Esophagus muscularis mucosa (tissue), 3 donors: ENCODE measurements at regions not wholly inside any gene's neighbourhood (a gene's known extent, or its start where the extent isn't known, plus 50 kb on each side); places are given as distances from the start of the nearest gene placed in this dataset.
"Not testable (repeated sequence)": the region's sequence is repeated elsewhere in the genome, so short reads cannot be mapped to it uniquely, and the experiment has no call there.

Experiments used
- POLR2A ChIP-seq: fragments of 450-650 bp; IDR thresholded peaks from one replicate; pipeline ENCODE4 v1.6.1; 2017; ENCODE audit warnings: antibody characterized with exemption, moderate library complexity, mild to moderate bottlenecking, low read depth
- TF ChIP-seq, protein P1 (sequence below), 3 experiments: fragments of 200-600 bp in 2 of 3; fragments of 450-650 bp in 1 of 3; sonication (generic) in 2 of 3; IDR thresholded peaks; one replicate each; pipeline ENCODE4 v1.5.1; 2017 to 2019; ENCODE audit warnings: antibody characterized with exemption in 3 of 3, mild to moderate bottlenecking in 2 of 3, moderate library complexity in 1 of 3

GRCh38 chr15:21283210-21283609 lies 157.1 kb downstream of the POTEB3 start:
- TF ChIP-seq POLR2A, result not testable (repeated sequence)
- TF ChIP-seq, protein P1, sequence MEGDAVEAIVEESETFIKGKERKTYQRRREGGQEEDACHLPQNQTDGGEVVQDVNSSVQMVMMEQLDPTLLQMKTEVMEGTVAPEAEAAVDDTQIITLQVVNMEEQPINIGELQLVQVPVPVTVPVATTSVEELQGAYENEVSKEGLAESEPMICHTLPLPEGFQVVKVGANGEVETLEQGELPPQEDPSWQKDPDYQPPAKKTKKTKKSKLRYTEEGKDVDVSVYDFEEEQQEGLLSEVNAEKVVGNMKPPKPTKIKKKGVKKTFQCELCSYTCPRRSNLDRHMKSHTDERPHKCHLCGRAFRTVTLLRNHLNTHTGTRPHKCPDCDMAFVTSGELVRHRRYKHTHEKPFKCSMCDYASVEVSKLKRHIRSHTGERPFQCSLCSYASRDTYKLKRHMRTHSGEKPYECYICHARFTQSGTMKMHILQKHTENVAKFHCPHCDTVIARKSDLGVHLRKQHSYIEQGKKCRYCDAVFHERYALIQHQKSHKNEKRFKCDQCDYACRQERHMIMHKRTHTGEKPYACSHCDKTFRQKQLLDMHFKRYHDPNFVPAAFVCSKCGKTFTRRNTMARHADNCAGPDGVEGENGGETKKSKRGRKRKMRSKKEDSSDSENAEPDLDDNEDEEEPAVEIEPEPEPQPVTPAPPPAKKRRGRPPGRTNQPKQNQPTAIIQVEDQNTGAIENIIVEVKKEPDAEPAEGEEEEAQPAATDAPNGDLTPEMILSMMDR (IDR thresholded peaks at IDR 0.05), result not testable (repeated sequence)
